ENCODE measurements at regions not wholly inside any gene's neighbourhood (a gene's known extent, or its start where the extent isn't known, plus 50 kb on each side); places are given as distances from the start of the nearest gene placed in this dataset.

- H3K18ac ChIP-seq (ENCODE audit: low read depth, low read length), result no peak overlapping the region
- no peak overlapping the region for H2AK9ac ChIP-seq (replicated peaks; ENCODE audit: low read depth, low read length, poor library complexity)
- H2BK120ac ChIP-seq (ENCODE audit: low read depth, low read length), result no peak overlapping the region
- no peaks in the 10 kb centered on the region for H3K79me1 ChIP-seq (ENCODE audit: low read depth in 1 of 2, low read length in 2 of 2)
- no peak overlapping the region for H3K14ac ChIP-seq (replicated peaks; ENCODE audit: low read depth, low read length)
- no TSS peak for BruUV-seq (replicated peaks)
- H3K4me2 ChIP-seq (ENCODE audit: low read depth, low read length), result no peak overlapping the region
- no peak overlapping the region for H3K23ac ChIP-seq (ENCODE audit: low read depth, low read length)
- H3K4me3 ChIP-seq (ENCODE audit: insufficient read depth, low read depth, low read length), result no peak overlapping the region
- DNase-seq (no peak), ATAC-seq (ENCODE audit: low read depth) (no peak)
- no peak for TF ChIP-seq NFE2L2 (IDR thresholded peaks at IDR 0.05; ENCODE audit: low read depth, low read length)
- TF ChIP-seq BHLHE40 (IDR thresholded peaks at IDR 0.05; ENCODE audit: low read depth, low read length), result no peak
- TF ChIP-seq MAZ (IDR thresholded peaks at IDR 0.05; ENCODE audit: borderline replicate concordance, low read depth, low read length), result no peak
- TF ChIP-seq RFX5 (IDR thresholded peaks at IDR 0.05; ENCODE audit: low read depth, low read length), result no peak
- TF ChIP-seq MXI1 (IDR thresholded peaks at IDR 0.05; ENCODE audit: borderline replicate concordance, low read depth, low read length), result no peak
- TF ChIP-seq USF2 (IDR thresholded peaks at IDR 0.05; ENCODE audit: low read depth, low read length), result no peak
- TF ChIP-seq MAFK (IDR thresholded peaks at IDR 0.05; ENCODE audit: low read depth, low read length), result no peak
- H3K4me1 ChIP-seq (ENCODE audit: control insufficient read depth, insufficient read depth, low read length), result no peaks in the 10 kb centered on the region
- H3K27ac ChIP-seq (ENCODE audit: insufficient read depth, low read length), result no peak overlapping the region
- H2BK15ac ChIP-seq (ENCODE audit: low read depth, low read length), result no peak overlapping the region
- H2BK20ac ChIP-seq (ENCODE audit: low read depth, low read length), result no peak overlapping the region
- no peaks in the 10 kb centered on the region for H4K20me1 ChIP-seq (ENCODE audit: insufficient read depth, low read length)
- WGBS, 2 experiments (ENCODE audit: extremely low coverage in 2 of 2, insufficient read length in 1 of 2), result no CpG with 5 or more reads among the region's 4 CpGs
- no peak overlapping the region for H3K56ac ChIP-seq (ENCODE audit: extremely low read depth, insufficient read depth, low read length)
- H4K91ac ChIP-seq (ENCODE audit: insufficient read depth, low read depth, low read length), result no peak overlapping the region
- ChIA-PET POLR2A (ENCODE audit: unreplicated experiment) (no interaction called here), CTCF (no interaction called here)
- peaks cover 15% of the 10 kb centered on the region for H3K27me3 ChIP-seq (ENCODE audit: control insufficient read depth, insufficient read depth, low read length)
- no peaks in the 10 kb centered on the region for H3K36me3 ChIP-seq (ENCODE audit: control insufficient read depth, insufficient read depth, low read length)
- H3K9me1 ChIP-seq (ENCODE audit: insufficient read depth, low read length), result no peaks in the 10 kb centered on the region
- no peaks in the 10 kb centered on the region for H3K9me3 ChIP-seq (ENCODE audit: control insufficient read depth, insufficient read depth, low read length)
- no peak overlapping the region for H2BK5ac ChIP-seq (ENCODE audit: low read depth, low read length, poor library complexity, severe bottlenecking)
- no peak overlapping the region for H2AK5ac ChIP-seq (ENCODE audit: low read depth, low read length)
- no peak overlapping the region for H4K8ac ChIP-seq (ENCODE audit: low read depth in 2 of 2, low read length in 2 of 2)
- no peak overlapping the region for H4K5ac ChIP-seq (ENCODE audit: low read depth, low read length)
- dilution Hi-C loops (cut with HindIII; ENCODE audit: low sequenced_read_pairs, unreplicated experiment) (no loop called here), intact Hi-C loops (cut with micrococcal nuclease) (no loop called here), in situ Hi-C loops (cut with MboI; ENCODE audit: low sequenced_read_pairs) (no loop called here)
- no peak overlapping the region for H2AFZ ChIP-seq (replicated peaks; ENCODE audit: low read length, poor library complexity)
- no peak overlapping the region for H3K4ac ChIP-seq (ENCODE audit: low read depth, low read length)
- H3K9ac ChIP-seq (ENCODE audit: low read depth, low read length), result no peak overlapping the region
These were observed 125.2 kb upstream of the PROK2 start for GRCh38 chr3:71910108-71910507.

All from IMR-90 (cell line).